ENCODE measurements at regions not wholly inside any gene's neighbourhood (a gene's known extent, or its start where the extent isn't known, plus 50 kb on each side); places are given as distances from the start of the nearest gene placed in this dataset.

- Histone ChIP-seq H3K36me3 (ENCODE audit: insufficient read depth) (no peaks in the 10 kb centered on the region), H3K79me2 (ENCODE audit: insufficient read depth, low read depth) (no peaks in the 10 kb centered on the region), H3K27me3 (ENCODE audit: insufficient read depth, low read depth) (no peaks in the 10 kb centered on the region), H3K4me3 (IDR thresholded peaks at IDR 0.05; ENCODE audit: insufficient read depth, low read depth, low read length) (no peak overlapping the region), H2AFZ (ENCODE audit: low read depth) (no peak overlapping the region), H4K20me1 (ENCODE audit: insufficient read depth) (no peaks in the 10 kb centered on the region), H3K27ac (no peak overlapping the region), H3K4me2 (no peak overlapping the region), H3K9ac (no peak overlapping the region), H3K4me1 (ENCODE audit: low read depth, poor library complexity, severe bottlenecking) (no peaks in the 10 kb centered on the region)
- TF ChIP-seq, protein P1, sequence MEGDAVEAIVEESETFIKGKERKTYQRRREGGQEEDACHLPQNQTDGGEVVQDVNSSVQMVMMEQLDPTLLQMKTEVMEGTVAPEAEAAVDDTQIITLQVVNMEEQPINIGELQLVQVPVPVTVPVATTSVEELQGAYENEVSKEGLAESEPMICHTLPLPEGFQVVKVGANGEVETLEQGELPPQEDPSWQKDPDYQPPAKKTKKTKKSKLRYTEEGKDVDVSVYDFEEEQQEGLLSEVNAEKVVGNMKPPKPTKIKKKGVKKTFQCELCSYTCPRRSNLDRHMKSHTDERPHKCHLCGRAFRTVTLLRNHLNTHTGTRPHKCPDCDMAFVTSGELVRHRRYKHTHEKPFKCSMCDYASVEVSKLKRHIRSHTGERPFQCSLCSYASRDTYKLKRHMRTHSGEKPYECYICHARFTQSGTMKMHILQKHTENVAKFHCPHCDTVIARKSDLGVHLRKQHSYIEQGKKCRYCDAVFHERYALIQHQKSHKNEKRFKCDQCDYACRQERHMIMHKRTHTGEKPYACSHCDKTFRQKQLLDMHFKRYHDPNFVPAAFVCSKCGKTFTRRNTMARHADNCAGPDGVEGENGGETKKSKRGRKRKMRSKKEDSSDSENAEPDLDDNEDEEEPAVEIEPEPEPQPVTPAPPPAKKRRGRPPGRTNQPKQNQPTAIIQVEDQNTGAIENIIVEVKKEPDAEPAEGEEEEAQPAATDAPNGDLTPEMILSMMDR (conservative IDR thresholded peaks at IDR 0.05; ENCODE audit: low read depth, low read length) = no peak
Observed at GRCh38 chr3:27623085-27623753, 98.9 kb downstream of the EOMES start.

DNA sequence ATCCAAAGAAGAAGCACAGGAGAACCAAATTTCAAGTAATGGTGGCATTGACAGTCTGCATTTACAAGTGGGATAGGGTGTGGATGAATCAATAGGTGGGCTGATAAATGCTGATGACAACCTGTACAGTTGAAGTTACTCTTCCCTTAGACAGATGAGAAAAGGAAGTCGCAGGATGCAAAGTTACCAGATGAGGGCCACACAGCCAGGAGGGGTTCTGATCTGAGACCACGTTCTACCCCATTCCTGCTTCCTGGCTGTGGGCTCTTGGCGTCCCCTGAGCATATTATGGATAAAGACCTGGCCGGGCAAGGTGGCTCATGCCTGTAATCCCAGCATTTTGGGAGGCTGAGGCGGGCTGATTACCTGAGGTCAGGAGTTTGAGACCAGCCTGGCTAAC lies 104.6 kb downstream of the EOMES start:
- H3K27ac ChIP-seq = no peak overlapping the region
- H3K4me3 ChIP-seq (IDR thresholded peaks at IDR 0.05; ENCODE audit: insufficient read depth, low read depth, low read length) = no peak overlapping the region
- H3K79me2 ChIP-seq (ENCODE audit: insufficient read depth, low read depth) = no peaks in the 10 kb centered on the region
- no peaks in the 10 kb centered on the region for H3K27me3 ChIP-seq (ENCODE audit: insufficient read depth, low read depth)
- TF ChIP-seq, protein P1 (conservative IDR thresholded peaks at IDR 0.05; ENCODE audit: low read depth, low read length) = no peak
- no peak overlapping the region for H3K9ac ChIP-seq
- no peaks in the 10 kb centered on the region for H3K4me1 ChIP-seq (ENCODE audit: low read depth, poor library complexity, severe bottlenecking)
- no peaks in the 10 kb centered on the region for H3K36me3 ChIP-seq (ENCODE audit: insufficient read depth)
- no peak overlapping the region for H3K4me2 ChIP-seq
- H2AFZ ChIP-seq (ENCODE audit: low read depth) = no peak overlapping the region
- H4K20me1 ChIP-seq (ENCODE audit: insufficient read depth) = no peaks in the 10 kb centered on the region

DNA sequence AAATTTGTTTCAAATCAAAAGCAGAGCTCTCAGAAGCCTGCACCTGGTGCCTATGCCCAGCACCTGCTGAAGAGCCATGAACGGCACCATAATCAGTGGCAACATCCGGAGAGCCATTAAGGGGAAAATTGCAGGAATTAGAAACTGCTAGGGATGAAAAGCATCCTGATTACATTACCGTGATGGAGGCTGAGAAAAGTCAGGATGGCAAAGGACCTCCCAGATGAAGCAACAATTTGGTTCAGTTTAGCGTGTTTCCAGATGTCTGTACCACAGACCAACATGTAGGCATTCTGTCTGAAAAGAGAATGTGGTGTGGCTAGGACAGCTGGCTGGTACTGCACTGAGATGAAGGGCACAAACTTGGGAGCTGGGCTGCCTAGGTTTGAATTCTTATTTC lies 106.1 kb downstream of the EOMES start:
- Histone ChIP-seq H3K27me3 (ENCODE audit: insufficient read depth, low read depth) (no peaks in the 10 kb centered on the region), H3K4me3 (IDR thresholded peaks at IDR 0.05; ENCODE audit: insufficient read depth, low read depth, low read length) (no peak overlapping the region), H3K27ac (no peak overlapping the region), H3K4me2 (no peak overlapping the region), H3K9ac (no peak overlapping the region), H2AFZ (ENCODE audit: low read depth) (no peak overlapping the region), H4K20me1 (ENCODE audit: insufficient read depth) (no peaks in the 10 kb centered on the region), H3K36me3 (ENCODE audit: insufficient read depth) (no peaks in the 10 kb centered on the region), H3K79me2 (ENCODE audit: insufficient read depth, low read depth) (no peaks in the 10 kb centered on the region), H3K4me1 (ENCODE audit: low read depth, poor library complexity, severe bottlenecking) (no peaks in the 10 kb centered on the region)
- TF ChIP-seq, protein P1 (conservative IDR thresholded peaks at IDR 0.05; ENCODE audit: low read depth, low read length) = no peak

- Histone ChIP-seq H3K27ac (no peak overlapping the region), H4K20me1 (ENCODE audit: insufficient read depth) (no peaks in the 10 kb centered on the region), H3K9ac (no peak overlapping the region), H3K4me1 (ENCODE audit: low read depth, poor library complexity, severe bottlenecking) (no peaks in the 10 kb centered on the region), H3K4me2 (no peak overlapping the region), H3K27me3 (ENCODE audit: insufficient read depth, low read depth) (no peaks in the 10 kb centered on the region), H3K36me3 (ENCODE audit: insufficient read depth) (no peaks in the 10 kb centered on the region), H3K79me2 (ENCODE audit: insufficient read depth, low read depth) (no peaks in the 10 kb centered on the region), H3K4me3 (IDR thresholded peaks at IDR 0.05; ENCODE audit: insufficient read depth, low read depth, low read length) (no peak overlapping the region), H2AFZ (ENCODE audit: low read depth) (no peak overlapping the region)
- TF ChIP-seq, protein P1 (conservative IDR thresholded peaks at IDR 0.05; ENCODE audit: low read depth, low read length) = no peak
Observed at GRCh38 chr3:27615555-27615954, 106.6 kb downstream of the EOMES start.

All from KMS-11 (cell line).